ENCODE measurements at regions not wholly inside any gene's neighbourhood (a gene's known extent, or its start where the extent isn't known, plus 50 kb on each side); places are given as distances from the start of the nearest gene placed in this dataset.

- TF ChIP-seq, protein P1, sequence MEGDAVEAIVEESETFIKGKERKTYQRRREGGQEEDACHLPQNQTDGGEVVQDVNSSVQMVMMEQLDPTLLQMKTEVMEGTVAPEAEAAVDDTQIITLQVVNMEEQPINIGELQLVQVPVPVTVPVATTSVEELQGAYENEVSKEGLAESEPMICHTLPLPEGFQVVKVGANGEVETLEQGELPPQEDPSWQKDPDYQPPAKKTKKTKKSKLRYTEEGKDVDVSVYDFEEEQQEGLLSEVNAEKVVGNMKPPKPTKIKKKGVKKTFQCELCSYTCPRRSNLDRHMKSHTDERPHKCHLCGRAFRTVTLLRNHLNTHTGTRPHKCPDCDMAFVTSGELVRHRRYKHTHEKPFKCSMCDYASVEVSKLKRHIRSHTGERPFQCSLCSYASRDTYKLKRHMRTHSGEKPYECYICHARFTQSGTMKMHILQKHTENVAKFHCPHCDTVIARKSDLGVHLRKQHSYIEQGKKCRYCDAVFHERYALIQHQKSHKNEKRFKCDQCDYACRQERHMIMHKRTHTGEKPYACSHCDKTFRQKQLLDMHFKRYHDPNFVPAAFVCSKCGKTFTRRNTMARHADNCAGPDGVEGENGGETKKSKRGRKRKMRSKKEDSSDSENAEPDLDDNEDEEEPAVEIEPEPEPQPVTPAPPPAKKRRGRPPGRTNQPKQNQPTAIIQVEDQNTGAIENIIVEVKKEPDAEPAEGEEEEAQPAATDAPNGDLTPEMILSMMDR (IDR thresholded peaks at IDR 0.05; ENCODE audit: partially characterized antibody, unreplicated experiment) = no peak
- Mint-ChIP-seq H3K9me3 (ENCODE audit: unreplicated experiment) (no peaks in the 10 kb centered on the region), H3K27ac (ENCODE audit: unreplicated experiment) (no peak overlapping the region), H3K4me1 (ENCODE audit: low read depth, unreplicated experiment) (no peaks in the 10 kb centered on the region), H3K36me3 (ENCODE audit: unreplicated experiment) (no peaks in the 10 kb centered on the region), H3K4me3 (ENCODE audit: unreplicated experiment) (no peak overlapping the region), H3K27me3 (ENCODE audit: unreplicated experiment) (no peaks in the 10 kb centered on the region)
- no peak for DNase-seq
Measured at GRCh38 chr6:106800379-106800778, 171.0 kb downstream of the QRSL1 start.

DNA sequence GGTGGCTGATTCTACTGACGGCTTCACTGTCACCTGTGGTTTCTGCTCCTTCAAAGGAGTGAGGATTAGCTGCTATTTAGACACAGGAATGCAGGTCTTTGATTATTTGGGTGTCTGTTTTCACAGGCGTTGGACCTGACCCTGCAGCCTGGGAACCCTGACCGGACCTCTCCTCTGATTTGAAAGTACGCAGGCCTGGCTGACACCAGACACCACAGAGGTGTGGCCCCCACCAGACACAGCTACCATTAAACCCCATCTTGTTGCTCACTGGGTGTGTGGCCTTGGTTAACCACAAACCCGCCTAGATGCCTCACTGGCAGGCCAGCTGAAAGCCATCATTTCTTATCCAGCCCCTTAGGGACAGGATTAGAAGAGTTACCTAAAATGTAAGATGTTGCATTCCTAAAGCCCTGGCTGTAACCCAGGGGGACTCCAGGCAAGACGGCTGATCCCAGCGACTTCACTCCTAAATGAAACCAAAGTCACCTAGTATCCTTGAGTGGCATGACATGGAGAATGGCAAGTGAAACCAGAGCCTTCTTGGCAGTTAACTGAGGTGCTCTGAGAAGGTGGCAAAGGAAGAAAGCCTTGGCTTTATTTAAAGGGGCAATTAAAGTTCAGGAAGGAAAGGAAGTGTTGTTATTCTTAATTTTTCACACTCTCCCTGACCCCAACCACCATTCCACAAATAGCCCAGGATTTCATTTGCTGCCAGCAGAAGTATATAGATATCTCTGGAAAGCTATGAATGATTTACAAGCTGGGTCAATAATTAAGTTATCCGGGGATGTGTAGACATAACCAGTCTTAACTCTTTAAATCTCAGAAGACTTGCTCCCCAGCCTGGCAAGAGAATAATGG is 169.9 kb downstream of the QRSL1 start:
- no peaks in the 10 kb centered on the region for H3K4me1 Mint-ChIP-seq (ENCODE audit: low read depth, unreplicated experiment)
- no peak overlapping the region for H3K27ac Mint-ChIP-seq (ENCODE audit: unreplicated experiment)
- TF ChIP-seq, protein P1 (IDR thresholded peaks at IDR 0.05; ENCODE audit: partially characterized antibody, unreplicated experiment) = no peak
- no peak for DNase-seq
- H3K4me3 Mint-ChIP-seq (ENCODE audit: unreplicated experiment) = no peak overlapping the region
- no peaks in the 10 kb centered on the region for H3K9me3 Mint-ChIP-seq (ENCODE audit: unreplicated experiment)
- no peaks in the 10 kb centered on the region for H3K36me3 Mint-ChIP-seq (ENCODE audit: unreplicated experiment)
- no peaks in the 10 kb centered on the region for H3K27me3 Mint-ChIP-seq (ENCODE audit: unreplicated experiment)

DNA sequence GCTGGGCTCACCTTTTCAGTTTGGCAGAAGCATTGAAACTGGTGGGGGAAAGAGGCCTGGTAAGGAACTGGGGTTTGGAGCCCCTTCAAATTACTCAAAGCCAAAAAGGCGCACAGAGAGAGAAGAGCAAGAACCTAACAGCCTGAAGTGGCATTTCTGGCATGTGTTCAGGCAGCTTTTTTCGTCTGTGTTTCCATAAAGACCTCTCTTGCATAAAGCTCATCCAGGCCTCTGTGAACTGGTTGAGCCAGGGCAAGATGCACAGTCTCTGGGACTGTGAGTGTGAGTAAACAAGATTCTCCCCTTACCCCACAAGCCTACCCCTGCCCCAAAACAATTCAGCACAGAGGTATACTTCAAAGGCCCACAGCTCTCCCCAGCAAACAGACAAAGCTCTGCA is 167.8 kb downstream of the QRSL1 start:
- Mint-ChIP-seq H3K27ac (ENCODE audit: unreplicated experiment) (no peak overlapping the region), H3K4me3 (ENCODE audit: unreplicated experiment) (no peak overlapping the region), H3K4me1 (ENCODE audit: low read depth, unreplicated experiment) (no peaks in the 10 kb centered on the region), H3K9me3 (ENCODE audit: unreplicated experiment) (no peaks in the 10 kb centered on the region), H3K27me3 (ENCODE audit: unreplicated experiment) (peaks cover 2% of the 10 kb centered on the region), H3K36me3 (ENCODE audit: unreplicated experiment) (no peaks in the 10 kb centered on the region)
- no peak for DNase-seq
- TF ChIP-seq, protein P1 (IDR thresholded peaks at IDR 0.05; ENCODE audit: partially characterized antibody, unreplicated experiment) = no peak

- Mint-ChIP-seq H3K36me3 (ENCODE audit: unreplicated experiment) (no peaks in the 10 kb centered on the region), H3K4me3 (ENCODE audit: unreplicated experiment) (no peak overlapping the region), H3K27ac (ENCODE audit: unreplicated experiment) (no peak overlapping the region), H3K4me1 (ENCODE audit: low read depth, unreplicated experiment) (no peaks in the 10 kb centered on the region), H3K27me3 (ENCODE audit: unreplicated experiment) (peaks cover 2% of the 10 kb centered on the region), H3K9me3 (ENCODE audit: unreplicated experiment) (no peaks in the 10 kb centered on the region)
- no peak for DNase-seq
- TF ChIP-seq, protein P1 (IDR thresholded peaks at IDR 0.05; ENCODE audit: partially characterized antibody, unreplicated experiment) = no peak
Measured at GRCh38 chr6:106796781-106797180, 167.4 kb downstream of the QRSL1 start.

DNA sequence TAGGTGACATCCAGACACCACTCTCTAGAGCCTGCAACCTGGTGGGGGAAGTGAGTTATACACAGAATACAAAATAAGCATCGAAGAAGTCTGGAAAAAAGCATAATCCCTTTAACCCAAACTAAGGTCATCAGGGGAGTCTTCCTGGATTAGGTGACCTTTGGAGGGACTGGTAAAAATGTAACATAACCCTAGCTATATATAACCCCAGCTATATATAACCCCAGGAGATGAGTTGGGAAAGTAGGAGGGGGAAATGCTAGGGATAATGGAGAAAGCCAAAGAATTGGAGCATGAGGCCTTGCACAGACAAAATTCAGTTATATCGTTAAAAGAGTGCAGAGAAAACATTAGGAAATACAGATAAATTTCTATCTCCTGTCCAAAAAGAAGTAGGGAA is 164.8 kb downstream of the QRSL1 start:
- TF ChIP-seq, protein P1 (IDR thresholded peaks at IDR 0.05; ENCODE audit: partially characterized antibody, unreplicated experiment) = no peak
- Mint-ChIP-seq H3K4me3 (ENCODE audit: unreplicated experiment) (no peak overlapping the region), H3K27ac (ENCODE audit: unreplicated experiment) (no peak overlapping the region), H3K27me3 (ENCODE audit: unreplicated experiment) (peaks cover 6% of the 10 kb centered on the region), H3K9me3 (ENCODE audit: unreplicated experiment) (no peaks in the 10 kb centered on the region), H3K4me1 (ENCODE audit: low read depth, unreplicated experiment) (peaks cover 11% of the 10 kb centered on the region), H3K36me3 (ENCODE audit: unreplicated experiment) (no peaks in the 10 kb centered on the region)
- DNase-seq = no peak
